ENCODE measurements at regions not wholly inside any gene's neighbourhood (a gene's known extent, or its start where the extent isn't known, plus 50 kb on each side); places are given as distances from the start of the nearest gene placed in this dataset.

- ChIA-PET CTCF (no interaction called here), POLR2A (no interaction called here)
- Histone ChIP-seq H3K4me2 (replicated peaks; ENCODE audit: low read depth, low read length, poor library complexity, severe bottlenecking) (no peak overlapping the region), H2AFZ (ENCODE audit: insufficient read depth, low read depth, low read length, poor library complexity, severe bottlenecking) (no peak overlapping the region), H3K27ac (ENCODE audit: low read length in 2 of 2) (no peak overlapping the region), H3K79me2 (ENCODE audit: control insufficient read depth, insufficient read depth, low read length) (no peaks in the 10 kb centered on the region), H4K20me1 (ENCODE audit: control insufficient read depth, insufficient read depth, low read length, poor library complexity, severe bottlenecking) (no peaks in the 10 kb centered on the region), H3K36me3 (replicated peaks in 1 of 2; ENCODE audit: control extremely low read depth in 1 of 2, control insufficient read depth in 1 of 2, extremely low read depth in 1 of 2, insufficient read depth in 2 of 2, low read length in 1 of 2) (no peaks in the 10 kb centered on the region), H3K9me3 (ENCODE audit: control extremely low read depth in 1 of 3, control insufficient read depth in 2 of 3, insufficient read depth in 1 of 3, low read length in 2 of 3) (no peaks in the 10 kb centered on the region), H3K9ac (ENCODE audit: low read length) (no peak overlapping the region), H3K4me3 (ENCODE audit: control extremely low read depth in 1 of 5, extremely low read depth in 1 of 5, insufficient read depth in 1 of 5, low read depth in 2 of 5, low read length in 4 of 5) (no peak overlapping the region), H3K27me3 (replicated peaks in 1 of 4; ENCODE audit: control extremely low read depth in 1 of 4, control insufficient read depth in 3 of 4, insufficient read depth in 4 of 4, low read length in 3 of 4) (no peaks in the 10 kb centered on the region), H3K4me1 (ENCODE audit: control insufficient read depth in 2 of 2, insufficient read depth in 2 of 2, low read length in 2 of 2) (no peaks in the 10 kb centered on the region)
- DNase-seq: no peak
- H3K27ac Mint-ChIP-seq: no peak overlapping the region
- no peaks in the 10 kb centered on the region for H3K4me1 Mint-ChIP-seq
- H3K9me3 Mint-ChIP-seq (ENCODE audit: insufficient read depth): no peaks in the 10 kb centered on the region
- TF ChIP-seq CTCF (IDR thresholded peaks at IDR 0.05) (no peak), EZH2 (IDR thresholded peaks at IDR 0.05; ENCODE audit: borderline replicate concordance, insufficient read depth, low read depth, low read length, poor library complexity, severe bottlenecking) (no peak)
- no peaks in the 10 kb centered on the region for H3K27me3 Mint-ChIP-seq
- intact Hi-C loops (cut with micrococcal nuclease): no loop called here
- H3K4me3 Mint-ChIP-seq: no peak overlapping the region
- no peak for ATAC-seq (ENCODE audit: low read depth)
- no CpG with 5 or more reads among the region's 2 CpGs for WGBS (ENCODE audit: insufficient coverage)
Observed at GRCh38 chr14:43155924-43156323, 1351.2 kb downstream of the FSCB start.

GRCh38 chr14:43155258-43155657 is 1351.8 kb downstream of the FSCB start:
- H4K20me1 ChIP-seq (ENCODE audit: control insufficient read depth, insufficient read depth, low read length, poor library complexity, severe bottlenecking): no peaks in the 10 kb centered on the region
- no peaks in the 10 kb centered on the region for H3K27me3 Mint-ChIP-seq
- H3K27ac ChIP-seq (ENCODE audit: low read length in 2 of 2): no peak overlapping the region
- H3K4me3 ChIP-seq (ENCODE audit: control extremely low read depth in 1 of 5, extremely low read depth in 1 of 5, insufficient read depth in 1 of 5, low read depth in 2 of 5, low read length in 4 of 5): no peak overlapping the region
- no peaks in the 10 kb centered on the region for H3K36me3 ChIP-seq (replicated peaks in 1 of 2; ENCODE audit: control extremely low read depth in 1 of 2, control insufficient read depth in 1 of 2, extremely low read depth in 1 of 2, insufficient read depth in 2 of 2, low read length in 1 of 2)
- intact Hi-C loops (cut with micrococcal nuclease): no loop called here
- H2AFZ ChIP-seq (ENCODE audit: insufficient read depth, low read depth, low read length, poor library complexity, severe bottlenecking): no peak overlapping the region
- H3K4me1 Mint-ChIP-seq: no peaks in the 10 kb centered on the region
- H3K9me3 Mint-ChIP-seq (ENCODE audit: insufficient read depth): no peaks in the 10 kb centered on the region
- no peaks in the 10 kb centered on the region for H3K9me3 ChIP-seq (ENCODE audit: control extremely low read depth in 1 of 3, control insufficient read depth in 2 of 3, insufficient read depth in 1 of 3, low read length in 2 of 3)
- no peaks in the 10 kb centered on the region for H3K79me2 ChIP-seq (ENCODE audit: control insufficient read depth, insufficient read depth, low read length)
- H3K27ac Mint-ChIP-seq: no peak overlapping the region
- ATAC-seq (ENCODE audit: low read depth): no peak
- H3K9ac ChIP-seq (ENCODE audit: low read length): no peak overlapping the region
- POLR2A ChIA-PET: no interaction called here
- WGBS (ENCODE audit: insufficient coverage): no CpG with 5 or more reads among the region's 1 CpG
- no peaks in the 10 kb centered on the region for H3K4me1 ChIP-seq (ENCODE audit: control insufficient read depth in 2 of 2, insufficient read depth in 2 of 2, low read length in 2 of 2)
- no peaks in the 10 kb centered on the region for H3K27me3 ChIP-seq (replicated peaks in 1 of 4; ENCODE audit: control extremely low read depth in 1 of 4, control insufficient read depth in 3 of 4, insufficient read depth in 4 of 4, low read length in 3 of 4)
- no peak for DNase-seq
- CTCF ChIA-PET: no interaction called here
- H3K4me2 ChIP-seq (replicated peaks; ENCODE audit: low read depth, low read length, poor library complexity, severe bottlenecking): no peak overlapping the region
- H3K4me3 Mint-ChIP-seq: no peak overlapping the region
- TF ChIP-seq EZH2 (IDR thresholded peaks at IDR 0.05; ENCODE audit: borderline replicate concordance, insufficient read depth, low read depth, low read length, poor library complexity, severe bottlenecking) (no peak), CTCF (IDR thresholded peaks at IDR 0.05) (no peak)

Data from B cell (primary cell).